Left ventricle myocardium inferior (tissue), 1 donor: ENCODE measurements at regions not wholly inside any gene's neighbourhood (a gene's known extent, or its start where the extent isn't known, plus 50 kb on each side); places are given as distances from the start of the nearest gene placed in this dataset.

Experiments used
- DNase-seq: peaks from one replicate; pipeline ENCODE4 v3.0.0-alpha.2; 2020
- H3K27ac ChIP-seq: fragments of 200-600 bp; replicated peaks from 2 replicates; pipeline ENCODE4 v1.8.0; 2021
- H3K27me3 ChIP-seq: fragments of 200-600 bp; 2 replicates; pipeline ENCODE4 v1.8.0; 2021; ENCODE audit warnings: low read depth
- H3K36me3 ChIP-seq: fragments of 200-600 bp; 2 replicates; pipeline ENCODE4 v1.8.0; 2021
- H3K4me1 ChIP-seq: fragments of 200-600 bp; 2 replicates; pipeline ENCODE4 v1.8.0; 2021
- H3K4me3 ChIP-seq: fragments of 200-600 bp; 2 replicates; pipeline ENCODE4 v1.8.0; 2021; ENCODE audit warnings: mild to moderate bottlenecking, moderate library complexity
- H3K9me3 ChIP-seq: fragments of 200-600 bp; replicated peaks from 2 replicates; pipeline ENCODE4 v1.8.0; 2021
- intact Hi-C: fragments of 100-400 bp; cut with micrococcal nuclease; formaldehyde crosslinking; loops from one replicate; pipeline ENCODE4 v1.11.0; 2022
- TF ChIP-seq, protein P1 (sequence below): fragments of 200-600 bp; IDR thresholded peaks from 2 replicates; pipeline ENCODE4 v1.8.0; 2021; ENCODE audit warnings: antibody characterized with exemption, mild to moderate bottlenecking, borderline replicate concordance
- donor health status: DM: no; HTN: yes; CAD: no; lungs with severe emphysema.

DNA sequence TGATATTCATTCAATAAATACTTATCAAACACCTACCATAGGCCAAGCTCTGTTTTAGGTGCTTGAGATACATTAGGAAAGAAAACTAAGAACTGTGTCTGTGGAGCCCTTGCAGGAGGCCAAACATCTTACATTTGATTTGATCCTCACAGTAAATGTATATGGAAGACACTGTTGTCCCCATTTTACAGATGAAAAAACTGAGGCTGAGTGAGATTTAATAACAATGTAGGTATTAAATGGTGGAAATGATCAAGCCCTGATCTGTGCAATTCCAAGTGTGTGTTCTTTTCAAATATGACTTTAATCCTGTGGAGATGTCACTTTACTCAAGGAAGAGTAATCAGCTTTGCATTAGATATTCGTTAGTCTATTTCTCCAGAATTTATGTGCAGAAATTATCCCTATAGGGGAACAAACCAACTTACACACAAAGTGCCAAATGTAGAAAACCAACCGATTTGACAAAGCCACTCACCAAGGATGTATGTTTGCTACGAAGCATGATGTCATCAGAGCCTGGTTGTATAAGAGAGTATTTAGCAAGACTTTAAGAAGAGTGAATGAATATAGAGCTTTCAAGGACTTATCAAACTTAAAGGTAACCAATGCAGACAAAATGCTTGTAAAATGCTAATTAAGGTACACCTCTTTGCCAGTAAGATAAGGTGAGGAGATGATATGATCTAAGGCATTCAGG is 153.9 kb upstream of the NFIB start:
- H3K27me3 ChIP-seq, result no peaks in the 10 kb centered on the region
- no peak overlapping the region for H3K27ac ChIP-seq
- H3K9me3 ChIP-seq, result no peaks in the 10 kb centered on the region
- no peaks in the 10 kb centered on the region for H3K36me3 ChIP-seq
- TF ChIP-seq, protein P1, sequence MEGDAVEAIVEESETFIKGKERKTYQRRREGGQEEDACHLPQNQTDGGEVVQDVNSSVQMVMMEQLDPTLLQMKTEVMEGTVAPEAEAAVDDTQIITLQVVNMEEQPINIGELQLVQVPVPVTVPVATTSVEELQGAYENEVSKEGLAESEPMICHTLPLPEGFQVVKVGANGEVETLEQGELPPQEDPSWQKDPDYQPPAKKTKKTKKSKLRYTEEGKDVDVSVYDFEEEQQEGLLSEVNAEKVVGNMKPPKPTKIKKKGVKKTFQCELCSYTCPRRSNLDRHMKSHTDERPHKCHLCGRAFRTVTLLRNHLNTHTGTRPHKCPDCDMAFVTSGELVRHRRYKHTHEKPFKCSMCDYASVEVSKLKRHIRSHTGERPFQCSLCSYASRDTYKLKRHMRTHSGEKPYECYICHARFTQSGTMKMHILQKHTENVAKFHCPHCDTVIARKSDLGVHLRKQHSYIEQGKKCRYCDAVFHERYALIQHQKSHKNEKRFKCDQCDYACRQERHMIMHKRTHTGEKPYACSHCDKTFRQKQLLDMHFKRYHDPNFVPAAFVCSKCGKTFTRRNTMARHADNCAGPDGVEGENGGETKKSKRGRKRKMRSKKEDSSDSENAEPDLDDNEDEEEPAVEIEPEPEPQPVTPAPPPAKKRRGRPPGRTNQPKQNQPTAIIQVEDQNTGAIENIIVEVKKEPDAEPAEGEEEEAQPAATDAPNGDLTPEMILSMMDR, result no peak
- intact Hi-C loops, result no loop called here
- no peak overlapping the region for H3K4me3 ChIP-seq
- DNase-seq, result no peak
- no peaks in the 10 kb centered on the region for H3K4me1 ChIP-seq

DNA sequence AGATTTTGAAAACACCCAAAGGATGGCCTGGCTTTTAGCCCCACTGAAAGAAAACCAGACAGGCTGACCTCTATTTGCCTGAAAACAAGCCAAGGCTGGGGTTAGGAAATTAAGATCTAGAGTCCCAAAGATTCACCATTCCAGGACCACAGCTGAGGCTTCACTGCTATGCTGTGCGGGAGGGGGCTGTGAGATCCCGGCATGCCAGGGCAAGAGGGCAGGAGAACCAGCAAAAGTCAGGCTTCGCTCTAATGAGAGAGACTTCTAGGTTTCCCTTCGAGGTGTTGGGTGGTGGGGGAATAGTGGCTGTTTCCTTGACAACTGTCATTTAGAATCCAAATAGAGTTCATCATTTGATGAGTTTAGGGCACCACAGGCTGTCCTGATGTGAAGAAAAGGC is 152.9 kb upstream of the NFIB start:
- no peaks in the 10 kb centered on the region for H3K27me3 ChIP-seq
- no peaks in the 10 kb centered on the region for H3K9me3 ChIP-seq
- H3K4me1 ChIP-seq, result no peaks in the 10 kb centered on the region
- intact Hi-C loops, result no loop called here
- DNase-seq, result no peak
- H3K36me3 ChIP-seq, result no peaks in the 10 kb centered on the region
- TF ChIP-seq, protein P1, result no peak
- no peak overlapping the region for H3K4me3 ChIP-seq
- no peak overlapping the region for H3K27ac ChIP-seq

DNA sequence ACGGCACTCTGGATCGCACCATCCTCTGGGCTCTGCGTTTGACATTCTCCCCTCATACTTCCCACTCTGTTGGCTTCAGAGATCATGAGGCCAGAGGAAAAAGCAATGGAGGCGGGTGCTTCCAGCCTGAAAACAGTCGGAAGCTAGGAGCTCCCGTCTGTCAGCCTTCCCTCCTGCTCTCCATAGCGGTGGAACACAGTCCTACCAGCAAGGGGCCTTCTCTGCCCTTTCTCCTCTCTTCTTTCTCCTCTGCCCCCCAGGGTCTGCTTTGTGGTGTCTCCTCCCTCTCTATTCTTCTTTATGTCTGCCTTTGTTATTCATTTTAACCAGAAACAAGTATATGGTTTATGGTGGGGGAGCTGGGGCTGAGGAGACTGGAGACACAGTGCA is 152.5 kb upstream of the NFIB start:
- H3K4me1 ChIP-seq, result no peaks in the 10 kb centered on the region
- no peak for DNase-seq
- TF ChIP-seq, protein P1, result no peak
- H3K9me3 ChIP-seq, result no peaks in the 10 kb centered on the region
- intact Hi-C loops, result no loop called here
- no peak overlapping the region for H3K4me3 ChIP-seq
- H3K36me3 ChIP-seq, result no peaks in the 10 kb centered on the region
- no peaks in the 10 kb centered on the region for H3K27me3 ChIP-seq
- H3K27ac ChIP-seq, result no peak overlapping the region

DNA sequence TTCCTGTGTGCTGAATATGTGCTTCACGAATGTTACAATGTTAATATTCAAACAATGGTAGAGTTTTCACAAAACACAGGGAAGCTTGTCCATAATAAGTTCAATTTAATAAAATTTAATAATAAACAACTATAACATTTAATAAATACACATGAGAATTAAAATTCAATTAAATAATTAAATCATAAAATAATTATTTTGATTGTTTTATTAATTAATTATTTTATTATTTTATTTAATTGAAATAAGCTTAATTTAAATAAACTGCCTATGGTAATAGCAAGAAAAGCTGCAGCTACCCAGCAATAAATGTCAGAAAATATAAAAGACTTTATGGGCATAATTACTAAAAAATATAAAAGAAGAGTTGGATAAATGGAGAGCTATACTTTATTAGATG is 149.0 kb upstream of the NFIB start:
- Histone ChIP-seq H3K36me3 (no peaks in the 10 kb centered on the region), H3K4me3 (no peak overlapping the region), H3K27me3 (no peaks in the 10 kb centered on the region), H3K4me1 (peaks cover 3% of the 10 kb centered on the region), H3K9me3 (no peaks in the 10 kb centered on the region), H3K27ac (no peak overlapping the region)
- TF ChIP-seq, protein P1, result no peak
- intact Hi-C loops, result loop anchor here (5.0 kb wide), 1 partner anchor 189 kb away; no protein-coding TSS in a partner anchor
- no peak for DNase-seq

DNA sequence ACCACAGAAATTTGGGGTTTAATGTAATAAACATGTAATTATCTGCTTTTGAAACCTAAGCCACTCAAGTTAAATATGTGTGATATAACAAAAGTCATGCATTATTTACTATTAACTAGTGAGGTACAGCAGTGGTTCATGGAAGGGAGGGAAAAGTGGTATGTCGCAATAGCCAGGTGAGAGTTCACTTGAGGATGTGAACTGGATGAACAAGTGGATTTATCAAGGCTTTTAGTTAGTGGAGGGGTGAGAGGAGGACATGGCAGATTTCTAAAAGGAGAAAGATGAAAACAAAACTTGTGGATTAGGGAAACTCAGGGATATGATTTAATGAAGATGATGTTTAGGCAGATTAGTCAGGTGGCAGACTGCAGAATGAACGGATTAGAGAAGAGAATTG is 141.3 kb upstream of the NFIB start:
- H3K9me3 ChIP-seq, result no peaks in the 10 kb centered on the region
- H3K4me1 ChIP-seq, result no peaks in the 10 kb centered on the region
- no peaks in the 10 kb centered on the region for H3K36me3 ChIP-seq
- intact Hi-C loops, result no loop called here
- H3K27me3 ChIP-seq, result no peaks in the 10 kb centered on the region
- no peak overlapping the region for H3K4me3 ChIP-seq
- no peak for DNase-seq
- TF ChIP-seq, protein P1, result no peak
- no peak overlapping the region for H3K27ac ChIP-seq
